Heart right ventricle (tissue), 16 donors: ENCODE measurements at regions not wholly inside any gene's neighbourhood (a gene's known extent, or its start where the extent isn't known, plus 50 kb on each side); places are given as distances from the start of the nearest gene placed in this dataset.

Experiments
- ATAC-seq, 8 donors: fragments of 200-7000 bp; cut with Tn5 transposase; one replicate each; pipeline ENCODE4 v1.9.1; 2020; ENCODE audit warnings: mild to moderate bottlenecking in 8 of 8, moderate library complexity in 8 of 8, moderate number of reproducible peaks in 1 of 8
- DNase-seq, 2 donors: peaks; one replicate each; pipeline ENCODE4 v3.0.0-alpha.2; 2020
- H3K27ac ChIP-seq, 10 donors: fragments of 200-600 bp; sonication (generic) in 2 of 10; one replicate each; pipeline versions ENCODE4 v1.5.0 to v1.8.0; 2020 to 2022; ENCODE audit warnings: mild to moderate bottlenecking in 3 of 10
- H3K27me3 ChIP-seq, 7 donors: fragments of 200-600 bp; one replicate each; pipeline ENCODE4 v1.8.0; 2021 to 2022; ENCODE audit warnings: mild to moderate bottlenecking in 2 of 7
- H3K36me3 ChIP-seq, 9 donors: fragments of 200-600 bp; sonication (generic) in 1 of 9; one replicate each; pipeline versions ENCODE4 v1.5.0 to v1.8.0; 2020 to 2022; ENCODE audit warnings: mild to moderate bottlenecking in 2 of 9
- H3K4me1 ChIP-seq, 9 donors: fragments of 200-600 bp; sonication (generic) in 1 of 9; one replicate each; pipeline versions ENCODE4 v1.5.0 to v1.8.0; 2020 to 2022; ENCODE audit warnings: mild to moderate bottlenecking in 4 of 9
- H3K4me3 ChIP-seq, 10 donors: fragments of 200-600 bp; sonication (generic) in 2 of 10; one replicate each; pipeline versions ENCODE4 v1.5.0 to v1.8.0; 2020 to 2022; ENCODE audit warnings: mild to moderate bottlenecking in 7 of 10, moderate library complexity in 2 of 10
- H3K9me3 ChIP-seq, 11 donors: fragments of 200-600 bp in 10 of 11; sonication (generic) in 2 of 11; one replicate each; pipeline versions ENCODE4 v1.5.0 to v1.8.0; 2013 to 2022; ENCODE audit warnings: mild to moderate bottlenecking in 2 of 11, control low read depth in 1 of 11, moderate library complexity in 1 of 11
- WGBS, 2 donors: extraction: QIAGEN DNeasy Blood & Tissue Kit; methylation state at CpG; one replicate each; pipeline ENCODE4 v1.1.7; 2013; ENCODE audit warnings: inconsistent platforms in 1 of 2; 5-methylcytosine and 5-hydroxymethylcytosine counted together
- intact Hi-C, 10 donors: fragments of 100-400 bp; cut with DNase I; formaldehyde crosslinking; loops; one replicate each; pipeline versions ENCODE4 v1.11.1 to v1.14.2; 2022
- TF ChIP-seq, protein P1 (sequence below), 9 donors: fragments of 200-600 bp; sonication (generic) in 2 of 9; IDR thresholded peaks; one replicate each; pipeline versions ENCODE4 v1.5.0 to v1.8.0; 2021 to 2022; ENCODE audit warnings: antibody characterized with exemption in 9 of 9, mild to moderate bottlenecking in 5 of 9, moderate library complexity in 1 of 9
- donor health status: Arrhythmogenic right ventricular cardiomyopathy.
- donor health status: ischemic (EF 13 %, LVEDD 7.1; RV severe dilation, severe dysfunction).
- donor health status: healthy with polysubstance abuse.
- donor health status: DM: no; HTN: yes; CAD: no.
- donor health status: DM: no; HTN: no; CAD: no.
- donor health status: ischemic (EF 25% LVEDD 6.9; RV normal size, moderate dysfunction).
- donor health status: ischemic (EF 25% LVEDD 5.7; RV mildly dilated, moderate dysfunction).
- donor health status: healthy.
- donor health status: DM: yes; HTN: yes; CAD: no.
- donor health status: Ischemic cardiomyopathy.
- donor health status: ischemic (EF 35%, LVEDD 5.7; RV mildly dilated, moderate dysfunction).
- donor health status: nonischemic (EF 11% LVEDD 7.7; RV severe dilation, severe dysfunction).
- donor health status: DM: yes; HTN: yes; CAD: no.
- donor health status: PGD.
- donor health status: ischemic (EF 29% LVEDD 5.4; RV normal size, mild dysfunction).
- donor health status: nonischemic (EF 23%, LVEDD 6.1; RV moderate dilation, normal function).

DNA sequence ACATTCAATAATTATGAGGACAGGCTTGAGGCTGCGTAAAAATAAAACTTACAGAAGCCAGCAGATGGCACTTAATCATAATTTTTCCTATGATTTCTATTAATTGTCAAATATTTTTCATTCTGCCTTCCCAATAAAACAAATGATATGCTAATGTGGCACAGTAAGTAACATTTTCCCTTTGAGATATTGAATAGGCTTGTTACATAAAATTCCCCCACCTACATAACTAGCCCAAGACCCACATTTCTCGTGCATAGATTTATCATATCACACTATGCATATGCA is 55.4 kb upstream of the PTGFRN start:
- no peak overlapping the region for H3K27ac ChIP-seq
- no peaks in the 10 kb centered on the region for H3K27me3 ChIP-seq
- H3K36me3 ChIP-seq, result no peaks in the 10 kb centered on the region
- H3K9me3 ChIP-seq, result no peaks in the 10 kb centered on the region
- H3K4me1 ChIP-seq, result peaks cover 0 to 28% (median 15%) of the 10 kb centered on the region in 9 donors
- TF ChIP-seq, protein P1, sequence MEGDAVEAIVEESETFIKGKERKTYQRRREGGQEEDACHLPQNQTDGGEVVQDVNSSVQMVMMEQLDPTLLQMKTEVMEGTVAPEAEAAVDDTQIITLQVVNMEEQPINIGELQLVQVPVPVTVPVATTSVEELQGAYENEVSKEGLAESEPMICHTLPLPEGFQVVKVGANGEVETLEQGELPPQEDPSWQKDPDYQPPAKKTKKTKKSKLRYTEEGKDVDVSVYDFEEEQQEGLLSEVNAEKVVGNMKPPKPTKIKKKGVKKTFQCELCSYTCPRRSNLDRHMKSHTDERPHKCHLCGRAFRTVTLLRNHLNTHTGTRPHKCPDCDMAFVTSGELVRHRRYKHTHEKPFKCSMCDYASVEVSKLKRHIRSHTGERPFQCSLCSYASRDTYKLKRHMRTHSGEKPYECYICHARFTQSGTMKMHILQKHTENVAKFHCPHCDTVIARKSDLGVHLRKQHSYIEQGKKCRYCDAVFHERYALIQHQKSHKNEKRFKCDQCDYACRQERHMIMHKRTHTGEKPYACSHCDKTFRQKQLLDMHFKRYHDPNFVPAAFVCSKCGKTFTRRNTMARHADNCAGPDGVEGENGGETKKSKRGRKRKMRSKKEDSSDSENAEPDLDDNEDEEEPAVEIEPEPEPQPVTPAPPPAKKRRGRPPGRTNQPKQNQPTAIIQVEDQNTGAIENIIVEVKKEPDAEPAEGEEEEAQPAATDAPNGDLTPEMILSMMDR (IDR thresholded peaks at IDR 0.05), result peak in 7 of 9 donors; percentile 13 to 49 (median 35)
- peak in 4 of 8 donors; percentile 27 to 56 (median 40) for ATAC-seq
- intact Hi-C loops, result loop anchor here in 7 of 10 donors (2.0 to 10.0 kb wide), 6 partner anchors 120 to 203 kb away; no protein-coding TSS in a partner anchor
- H3K4me3 ChIP-seq, result no peak overlapping the region
- WGBS, 2 donors, result 71 to 78% methylated on average over 2 of the region's 2 CpGs
- DNase-seq, result no peak

DNA sequence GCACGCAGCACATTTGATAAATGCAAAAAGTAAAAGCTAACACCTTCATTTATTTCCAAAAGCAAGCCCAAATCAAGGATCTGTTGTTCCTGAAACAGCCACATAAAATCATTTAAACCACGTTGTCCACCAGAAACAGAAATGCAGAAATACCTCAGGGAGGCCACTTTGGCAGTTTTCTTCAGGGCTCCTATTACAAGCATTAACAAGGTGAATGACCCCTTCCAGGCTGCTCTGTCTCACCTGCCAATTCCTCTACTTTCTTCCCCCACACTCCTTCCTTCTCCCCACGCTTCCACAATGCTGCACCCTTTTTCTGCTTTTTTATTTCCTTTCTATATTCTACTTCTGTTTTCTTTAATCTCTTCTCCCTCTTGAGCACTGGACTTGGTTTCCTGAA is 55.0 kb upstream of the PTGFRN start:
- Histone ChIP-seq H3K4me3 (no peak overlapping the region), H3K9me3 (no peaks in the 10 kb centered on the region), H3K27ac (peak overlapping the region in 5 of 10 donors; percentile 23 to 59 (median 44)), H3K36me3 (no peaks in the 10 kb centered on the region), H3K27me3 (no peaks in the 10 kb centered on the region), H3K4me1 (peaks cover 0 to 28% (median 15%) of the 10 kb centered on the region in 9 donors)
- DNase-seq, result no peak
- TF ChIP-seq, protein P1 (IDR thresholded peaks at IDR 0.05), result no peak
- WGBS, 2 donors, result 73 to 75% methylated on average over 3 of the region's 3 CpGs
- intact Hi-C loops, result loop anchor here in 9 of 10 donors (1.0 to 10.0 kb wide), 7 partner anchors 120 to 203 kb away; no protein-coding TSS in a partner anchor
- no peak for ATAC-seq

DNA sequence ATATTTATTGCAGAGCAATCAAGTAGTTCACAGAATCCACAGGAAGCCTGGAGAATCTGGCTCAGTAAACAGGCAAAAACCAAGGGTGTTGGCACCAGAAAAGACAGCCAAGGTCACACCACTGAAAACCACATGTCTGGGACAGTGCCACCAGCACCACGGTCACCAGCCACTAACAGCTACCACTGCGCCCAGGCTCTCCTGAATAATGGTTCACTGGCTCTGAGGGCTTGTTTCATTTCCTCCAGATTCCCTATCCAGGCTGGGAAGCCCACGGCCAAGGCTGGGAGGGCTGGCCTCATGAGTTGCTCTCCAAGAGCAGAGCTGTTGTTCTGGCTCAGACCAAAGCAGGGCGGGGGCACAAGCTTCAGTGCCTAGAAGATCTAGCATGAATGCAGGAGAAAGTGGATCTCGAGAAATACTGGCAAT is 54.5 kb upstream of the PTGFRN start:
- H3K4me3 ChIP-seq, result no peak overlapping the region
- peak; percentile 65 to 85 (median 80) for ATAC-seq
- intact Hi-C loops, result loop anchor here in 7 of 10 donors (1.0 to 10.0 kb wide), 6 partner anchors 120 to 202 kb away; no protein-coding TSS in a partner anchor

DNA sequence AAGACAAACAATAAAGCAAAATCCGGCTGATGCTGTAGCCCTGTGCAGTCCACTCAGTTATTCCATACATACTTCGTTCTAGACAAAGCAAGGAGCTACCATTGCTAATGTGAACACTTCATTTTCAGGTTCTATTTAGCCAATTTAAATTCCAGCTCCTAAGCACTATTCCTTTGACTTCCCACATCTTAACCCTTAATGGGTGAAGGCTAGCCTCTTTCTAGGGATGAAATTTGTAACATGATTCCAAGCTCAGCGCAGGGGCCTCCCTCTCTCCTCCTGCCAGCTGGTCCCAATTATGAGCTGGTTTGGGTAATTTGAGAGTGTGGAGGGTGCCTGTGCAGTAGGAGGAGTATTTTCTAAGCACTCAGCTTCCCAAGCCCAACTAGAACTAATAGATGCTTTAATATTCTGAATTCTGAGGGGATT is 53.9 kb upstream of the PTGFRN start:
- DNase-seq (no peak), ATAC-seq (peak in 5 of 8 donors; percentile 26 to 50 (median 38))
- no peak overlapping the region for H3K4me3 ChIP-seq
- TF ChIP-seq, protein P1 (IDR thresholded peaks at IDR 0.05), result no peak
- no peaks in the 10 kb centered on the region for H3K36me3 ChIP-seq
- H3K27me3 ChIP-seq, result no peaks in the 10 kb centered on the region
- no peaks in the 10 kb centered on the region for H3K9me3 ChIP-seq
- WGBS, 2 donors, result 80 to 81% methylated on average over 3 of the region's 3 CpGs
- peaks cover 0 to 28% (median 15%) of the 10 kb centered on the region in 9 donors for H3K4me1 ChIP-seq
- intact Hi-C loops, result loop anchor here in 7 of 10 donors (1.0 to 10.0 kb wide), 6 partner anchors 121 to 202 kb away; no protein-coding TSS in a partner anchor
- H3K27ac ChIP-seq, result peak overlapping the region in 7 of 10 donors; percentile 23 to 59 (median 44)

More for the DNA sequence above, 54.5 kb upstream of the PTGFRN start:
- H3K4me1 ChIP-seq, result peaks cover 0 to 28% (median 15%) of the 10 kb centered on the region in 9 donors
- TF ChIP-seq, protein P1 (IDR thresholded peaks at IDR 0.05), result no peak
- no peaks in the 10 kb centered on the region for H3K9me3 ChIP-seq
- 45 to 54% methylated on average over 5 of the region's 5 CpGs for WGBS, 2 donors
- H3K27me3 ChIP-seq, result no peaks in the 10 kb centered on the region
- DNase-seq, result peak; percentile 30 to 49
- H3K36me3 ChIP-seq, result no peaks in the 10 kb centered on the region
- H3K27ac ChIP-seq, result peak overlapping the region in 7 of 10 donors; percentile 23 to 59 (median 44)
